ENCODE measurements at regions not wholly inside any gene's neighbourhood (a gene's known extent, or its start where the extent isn't known, plus 50 kb on each side); places are given as distances from the start of the nearest gene placed in this dataset.
"Not testable (repeated sequence)": the region's sequence is repeated elsewhere in the genome, so short reads cannot be mapped to it uniquely, and the experiment has no call there.

- no peak for DNase-seq (ENCODE audit: low read depth in 2 of 2)
Observed at GRCh38 chr12:126262829-126263228, 1197.6 kb downstream of the AACS start.

GRCh38 chr12:126268222-126268621 lies 1203.0 kb downstream of the AACS start:
- no peak for DNase-seq (ENCODE audit: low read depth in 2 of 2)

GRCh38 chr12:126271159-126271558 lies 1205.9 kb downstream of the AACS start:
- no peak for DNase-seq (ENCODE audit: low read depth in 2 of 2)

- no peak for DNase-seq (ENCODE audit: low read depth in 2 of 2)
Observed at GRCh38 chr12:126282691-126283090, 1217.5 kb downstream of the AACS start.

- no peak for DNase-seq (ENCODE audit: low read depth in 2 of 2)
Observed at GRCh38 chr12:126286203-126286602, 1221.0 kb downstream of the AACS start.

GRCh38 chr12:126290456-126290855 lies 1225.2 kb downstream of the AACS start:
- no peak for DNase-seq (ENCODE audit: low read depth in 2 of 2)

GRCh38 chr12:126291987-126292386 lies 1226.8 kb downstream of the AACS start:
- not testable (repeated sequence) for DNase-seq (ENCODE audit: low read depth in 2 of 2)

- no peak for DNase-seq (ENCODE audit: low read depth in 2 of 2)
Observed at GRCh38 chr12:126295652-126296051, 1230.4 kb downstream of the AACS start.

- DNase-seq (ENCODE audit: low read depth in 2 of 2): no peak
Observed at GRCh38 chr12:126309278-126309677, 1244.0 kb downstream of the AACS start.

GRCh38 chr12:126312457-126312856 lies 1247.2 kb downstream of the AACS start:
- no peak for DNase-seq (ENCODE audit: low read depth in 2 of 2)

- DNase-seq (ENCODE audit: low read depth in 2 of 2): no peak
Observed at GRCh38 chr12:126316411-126316810, 1251.2 kb downstream of the AACS start.

GRCh38 chr12:126337556-126338441 lies 1272.6 kb downstream of the AACS start:
- DNase-seq (ENCODE audit: low read depth in 2 of 2): no peak

- DNase-seq (ENCODE audit: low read depth in 2 of 2): no peak
Observed at GRCh38 chr12:126342866-126343265, 1277.6 kb downstream of the AACS start.

- DNase-seq (ENCODE audit: low read depth in 2 of 2): no peak
Observed at GRCh38 chr12:126343321-126343720, 1278.1 kb downstream of the AACS start.

GRCh38 chr12:126346087-126346486 lies 1280.9 kb downstream of the AACS start:
- DNase-seq (ENCODE audit: low read depth in 2 of 2): no peak

GRCh38 chr12:126347421-126347820 lies 1282.2 kb downstream of the AACS start:
- DNase-seq (ENCODE audit: low read depth in 2 of 2): no peak

GRCh38 chr12:126349383-126349782 lies 1284.1 kb downstream of the AACS start:
- no peak for DNase-seq (ENCODE audit: low read depth in 2 of 2)

GRCh38 chr12:126353604-126354003 lies 1288.4 kb downstream of the AACS start:
- no peak for DNase-seq (ENCODE audit: low read depth in 2 of 2)

GRCh38 chr12:126354633-126355032 lies 1289.4 kb downstream of the AACS start:
- DNase-seq (ENCODE audit: low read depth in 2 of 2): no peak

- DNase-seq (ENCODE audit: low read depth in 2 of 2): no peak
Observed at GRCh38 chr12:126355346-126355745, 1290.1 kb downstream of the AACS start.

GRCh38 chr12:126358806-126359205 lies 1293.6 kb downstream of the AACS start:
- DNase-seq (ENCODE audit: low read depth in 2 of 2): no peak

- DNase-seq (ENCODE audit: low read depth in 2 of 2): no peak
Observed at GRCh38 chr12:126359216-126359615, 1294.0 kb downstream of the AACS start.

GRCh38 chr12:126361804-126362203 lies 1296.6 kb downstream of the AACS start:
- DNase-seq (ENCODE audit: low read depth in 2 of 2): no peak

- DNase-seq (ENCODE audit: low read depth in 2 of 2): no peak
Observed at GRCh38 chr12:126362493-126362892, 1297.3 kb downstream of the AACS start.
